COR-L47 (cell line): ENCODE measurements at regions not wholly inside any gene's neighbourhood (a gene's known extent, or its start where the extent isn't known, plus 50 kb on each side); places are given as distances from the start of the nearest gene placed in this dataset.

Experiments used
- DNase-seq: peaks from one replicate; lab custom pipeline; 2025; lab: John Stamatoyannopoulos, UW

DNA sequence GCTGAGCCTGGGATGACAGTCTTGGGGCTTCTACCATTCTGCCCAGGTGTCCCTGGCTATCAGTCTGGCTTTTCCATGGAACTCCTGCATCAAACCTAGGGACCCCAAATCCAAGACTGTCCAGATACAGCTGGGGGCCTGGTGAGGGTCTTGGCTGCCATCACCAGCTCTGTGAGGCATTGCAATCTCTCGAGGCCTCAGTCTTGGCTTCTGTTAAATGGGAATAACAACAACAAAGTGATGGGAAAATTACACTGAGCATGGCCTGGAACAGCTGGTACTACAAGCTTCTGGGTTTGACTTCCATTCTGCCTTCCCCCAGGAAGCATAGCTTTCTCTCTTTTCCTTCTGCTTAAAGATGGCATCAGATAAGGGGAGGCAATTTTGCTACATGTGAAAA lies 50.0 kb upstream of the LCTL start:
- no peak for DNase-seq

DNA sequence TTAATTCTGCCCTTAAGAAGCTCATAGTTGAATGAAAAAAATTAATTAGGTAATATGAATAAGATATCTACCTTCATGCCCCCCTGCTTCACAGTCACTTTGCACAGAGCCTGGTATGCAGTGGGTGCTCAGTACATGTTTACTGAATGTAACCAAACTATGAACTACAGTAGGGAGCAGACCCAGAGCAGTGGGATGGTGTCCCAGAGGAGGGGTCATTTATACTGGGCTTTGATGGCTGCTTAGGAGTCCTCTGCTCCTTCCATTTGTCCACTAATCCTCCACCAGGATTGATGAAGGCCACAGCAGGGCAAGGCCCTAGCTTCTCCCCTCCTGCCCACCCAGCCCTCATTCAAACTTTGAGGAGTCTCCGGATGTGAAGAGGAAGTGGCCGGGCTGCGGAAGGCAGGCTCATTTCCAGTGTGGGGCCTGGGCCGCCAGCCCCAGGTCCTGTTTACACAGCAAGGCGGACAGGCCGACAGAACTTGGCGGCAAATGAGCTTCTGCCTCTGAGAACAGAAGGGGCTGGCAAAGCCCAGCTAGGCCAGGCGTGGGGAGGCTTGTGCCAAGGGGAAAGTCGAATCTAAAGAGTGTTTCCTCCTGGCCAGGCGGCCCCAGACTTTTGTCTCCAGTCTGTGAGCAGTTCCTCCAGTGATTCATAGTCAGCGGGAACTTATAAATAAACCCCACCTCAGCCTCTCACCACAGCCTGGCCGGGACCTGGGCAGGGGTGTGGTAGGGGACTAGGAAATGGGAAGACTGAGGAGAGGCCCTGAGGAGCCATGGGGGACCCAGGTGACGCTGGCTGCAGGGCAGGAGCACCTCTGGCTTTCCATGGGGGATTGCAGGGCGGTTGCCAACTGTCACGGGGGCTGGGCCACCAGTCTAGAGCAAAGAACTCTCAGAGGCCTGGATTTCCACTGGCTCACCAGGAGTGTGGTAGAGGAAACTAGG lies 51.6 kb upstream of the LCTL start:
- no peak for DNase-seq

DNA sequence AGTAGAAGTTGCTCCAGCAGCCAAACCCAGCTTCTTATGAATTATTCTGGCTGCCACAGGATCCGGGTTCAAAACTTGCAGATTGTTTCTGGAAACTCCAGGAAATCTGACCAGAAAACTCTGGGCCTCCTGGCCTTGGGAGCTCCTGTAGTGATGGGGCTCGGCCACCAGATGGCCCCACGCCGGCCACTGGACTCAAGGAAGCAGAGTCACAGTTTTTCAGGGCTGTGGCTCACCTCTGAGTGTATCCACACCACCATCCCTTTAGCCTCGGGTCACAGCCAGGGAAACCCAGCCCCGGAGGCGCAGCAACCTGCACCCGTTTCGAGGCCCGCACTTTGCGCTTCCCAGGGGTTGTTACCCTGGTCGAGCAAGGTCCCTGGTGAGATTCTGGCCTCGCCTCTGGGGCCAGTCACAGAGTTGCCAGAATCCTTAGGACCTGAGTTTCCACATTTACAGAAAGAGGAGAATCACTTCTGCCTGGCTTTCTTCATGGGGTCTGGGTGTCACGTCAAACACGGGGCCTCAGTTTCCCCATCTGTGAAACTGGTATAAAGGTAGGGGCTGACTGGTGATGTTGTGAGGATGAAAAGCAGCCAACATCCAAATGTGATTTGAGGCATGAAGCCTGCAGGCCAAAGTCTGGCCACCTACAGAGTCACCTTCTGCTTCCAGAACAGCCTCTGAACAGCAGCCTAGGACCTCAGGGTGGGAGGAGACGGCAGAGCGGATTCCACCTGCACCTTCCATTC lies 53.5 kb upstream of the LCTL start:
- peak; percentile 52 for DNase-seq

DNA sequence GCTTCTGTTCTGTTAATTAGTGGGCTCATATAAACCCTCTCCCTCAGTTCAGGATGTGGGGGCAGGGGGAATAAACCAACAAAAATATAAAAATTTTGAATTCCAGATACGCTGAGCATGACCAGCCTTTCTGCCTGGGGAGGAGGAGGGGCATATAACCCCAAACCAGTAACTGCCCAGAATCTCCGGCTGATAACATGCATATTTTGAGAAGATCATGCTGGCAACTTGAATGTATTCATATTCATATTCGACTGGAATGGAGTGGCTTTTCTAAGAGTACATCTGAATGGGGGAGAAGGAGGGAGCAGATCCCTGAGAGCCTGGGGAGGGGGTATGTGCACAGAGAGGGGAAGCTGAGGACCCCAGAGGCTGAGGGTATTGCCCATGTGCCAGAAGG lies 54.5 kb upstream of the LCTL start:
- DNase-seq = no peak

DNA sequence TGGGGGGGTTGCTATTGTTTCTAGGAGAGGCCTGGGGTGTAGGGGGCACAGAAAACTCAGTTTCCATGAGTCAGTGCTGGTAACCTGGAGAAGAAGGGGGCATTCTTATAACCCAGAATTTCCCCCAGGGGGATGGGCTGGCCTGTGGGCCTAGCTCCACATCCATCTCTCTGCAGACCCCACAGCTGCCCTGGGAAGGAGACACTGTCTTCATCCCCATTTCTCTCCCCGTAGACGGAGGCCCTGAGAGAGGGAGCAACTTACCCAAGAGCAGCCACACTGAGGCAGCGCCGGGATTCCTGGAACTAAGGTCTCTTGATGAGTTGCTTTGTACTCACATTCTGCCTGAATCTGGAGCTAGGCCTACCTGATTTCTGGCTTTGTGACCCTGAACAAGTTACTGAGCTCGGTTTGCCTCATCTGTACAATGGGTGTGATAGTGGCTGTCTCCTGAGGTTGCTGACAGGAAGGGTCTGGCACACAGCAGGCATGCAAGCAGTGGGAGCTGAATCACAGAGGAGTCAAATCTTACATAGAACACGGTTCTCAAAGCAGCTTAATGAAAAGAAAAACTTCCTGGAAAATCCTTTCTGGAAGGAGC lies 55.0 kb upstream of the LCTL start:
- no peak for DNase-seq

DNA sequence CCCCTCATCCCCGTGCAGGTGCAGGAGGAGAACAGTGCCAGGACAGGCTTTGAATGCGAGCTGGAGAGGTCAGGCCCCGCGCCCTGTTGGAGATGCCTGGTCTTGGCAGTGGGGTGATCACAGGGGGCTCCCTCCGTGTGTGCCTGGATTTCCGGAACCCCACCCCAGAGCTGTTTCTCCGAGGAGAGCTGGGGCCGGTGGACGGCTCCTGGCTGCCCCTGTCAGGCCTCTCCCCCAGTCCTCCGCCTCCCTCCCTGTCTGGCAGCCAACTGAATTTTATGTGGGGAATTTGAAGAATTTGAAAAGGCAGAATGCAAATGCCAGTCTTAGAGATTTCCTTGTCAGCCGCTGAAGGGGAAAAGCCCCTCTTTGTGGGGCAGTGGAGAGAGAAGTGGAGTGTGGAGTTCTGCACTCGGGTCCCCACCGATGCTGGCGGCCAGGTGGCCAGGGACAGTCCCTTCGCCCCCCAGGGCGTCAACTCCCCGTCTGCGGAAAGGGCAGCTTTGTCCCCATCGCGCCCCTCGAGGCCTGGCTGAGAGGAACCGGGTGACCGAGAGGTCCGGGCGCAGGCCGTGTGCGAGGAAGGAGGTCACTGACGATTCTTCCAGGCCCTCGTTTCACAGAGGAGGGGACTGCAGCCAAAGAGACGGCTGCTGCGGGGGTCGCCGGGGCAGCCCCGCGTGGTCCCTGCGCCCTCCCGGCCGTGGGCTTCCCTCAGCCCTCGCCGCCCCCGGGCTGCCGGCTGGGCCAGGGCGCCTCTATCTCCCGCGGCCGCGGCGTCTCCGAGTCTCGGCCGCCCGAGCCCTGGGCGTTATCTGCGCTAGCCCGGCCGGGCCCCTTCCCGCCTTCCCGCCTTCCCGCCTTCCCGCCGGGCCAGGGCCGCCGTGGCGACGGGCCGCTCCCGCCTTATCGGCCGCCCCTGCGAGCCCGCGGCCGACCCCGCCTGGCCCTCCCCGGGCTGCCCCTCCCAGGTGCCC lies 56.0 kb upstream of the LCTL start:
- no peak for DNase-seq

DNA sequence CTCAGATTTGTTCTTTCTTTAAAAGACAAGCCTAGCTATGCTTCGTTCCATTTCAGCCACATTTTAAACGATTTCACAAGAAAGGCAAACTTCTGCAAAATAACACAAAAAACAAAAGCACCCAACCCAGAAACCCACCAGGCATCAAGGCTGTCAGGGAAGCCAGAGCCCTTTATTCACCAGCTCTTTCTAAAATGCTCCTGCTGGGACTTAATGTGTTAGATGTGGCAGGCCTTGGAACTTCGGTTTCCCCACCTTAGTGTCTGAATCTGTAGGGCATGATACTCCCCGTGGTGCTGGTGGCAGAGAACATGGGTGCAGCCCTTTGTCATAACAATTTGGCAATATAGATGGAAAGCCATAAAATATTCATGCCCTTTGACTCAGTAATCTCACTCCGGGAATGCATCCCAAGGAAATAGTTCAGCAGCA lies 56.8 kb upstream of the LCTL start:
- no peak for DNase-seq

DNA sequence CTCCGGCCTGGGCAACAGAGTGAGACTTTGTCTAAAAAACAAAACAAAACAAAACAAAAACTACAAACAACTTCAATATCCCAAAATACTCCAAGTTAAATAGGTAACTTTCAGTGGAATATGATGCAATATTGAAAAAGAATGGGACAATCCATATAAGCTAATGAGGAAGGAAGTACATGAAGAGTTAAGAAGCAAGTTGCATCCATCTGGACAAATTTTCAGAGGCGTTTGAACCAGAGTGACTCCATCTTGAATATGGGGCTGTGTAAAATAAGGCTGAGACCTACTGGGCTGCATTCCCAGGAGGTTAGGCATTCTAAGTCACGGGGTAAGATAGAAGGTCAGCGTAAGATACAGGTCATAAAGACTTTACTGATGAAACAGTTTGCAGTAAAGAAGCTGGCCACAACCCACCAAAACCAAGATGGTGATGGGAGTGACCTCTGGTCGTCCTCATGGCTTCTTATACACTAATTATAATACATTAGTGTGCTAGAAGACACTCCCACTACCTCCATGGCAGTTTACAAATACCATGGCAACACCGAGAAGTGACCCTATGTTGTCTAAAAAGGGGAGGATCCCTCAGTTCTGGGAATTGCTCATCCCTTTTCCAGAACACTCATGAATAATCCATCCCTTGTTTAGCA lies 58.1 kb upstream of the LCTL start:
- DNase-seq = no peak

DNA sequence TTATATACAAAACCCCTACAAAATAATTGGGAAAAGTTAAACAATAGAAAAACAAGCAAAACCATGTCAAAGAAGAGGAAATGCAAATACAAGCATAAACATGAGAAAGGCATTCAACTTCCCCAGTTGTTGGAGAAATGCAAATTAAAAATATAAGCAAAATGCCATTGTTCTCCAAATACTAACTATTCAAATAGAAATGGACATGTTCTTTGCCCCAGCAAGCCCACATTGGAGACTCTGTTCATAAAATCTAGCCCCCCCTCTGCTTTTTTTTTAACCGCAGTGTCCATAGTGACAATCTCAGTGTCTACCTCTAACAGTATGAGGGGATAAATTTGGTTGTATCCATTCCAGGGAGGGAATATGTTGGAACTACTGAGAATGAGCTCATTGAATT lies 59.7 kb upstream of the LCTL start:
- no peak for DNase-seq

DNA sequence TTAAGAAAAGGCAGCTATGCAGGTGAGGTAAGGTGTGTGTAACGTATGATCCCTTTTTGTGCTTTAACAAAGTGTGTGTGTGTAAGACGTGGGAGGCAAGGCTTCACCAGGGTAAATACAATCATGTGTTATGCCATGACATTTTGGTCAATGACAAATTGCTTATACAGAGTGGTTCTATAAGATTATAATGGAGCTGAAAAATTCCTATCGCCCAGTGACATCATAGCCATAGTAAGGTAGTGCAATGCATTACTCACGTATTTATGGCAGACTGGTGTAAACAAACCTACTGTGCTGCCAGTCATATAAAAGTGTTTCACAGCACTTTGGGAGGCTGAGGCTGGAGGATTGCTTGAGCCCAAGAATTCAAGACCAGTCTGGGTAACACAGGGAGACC lies 60.2 kb upstream of the LCTL start:
- no peak for DNase-seq

DNA sequence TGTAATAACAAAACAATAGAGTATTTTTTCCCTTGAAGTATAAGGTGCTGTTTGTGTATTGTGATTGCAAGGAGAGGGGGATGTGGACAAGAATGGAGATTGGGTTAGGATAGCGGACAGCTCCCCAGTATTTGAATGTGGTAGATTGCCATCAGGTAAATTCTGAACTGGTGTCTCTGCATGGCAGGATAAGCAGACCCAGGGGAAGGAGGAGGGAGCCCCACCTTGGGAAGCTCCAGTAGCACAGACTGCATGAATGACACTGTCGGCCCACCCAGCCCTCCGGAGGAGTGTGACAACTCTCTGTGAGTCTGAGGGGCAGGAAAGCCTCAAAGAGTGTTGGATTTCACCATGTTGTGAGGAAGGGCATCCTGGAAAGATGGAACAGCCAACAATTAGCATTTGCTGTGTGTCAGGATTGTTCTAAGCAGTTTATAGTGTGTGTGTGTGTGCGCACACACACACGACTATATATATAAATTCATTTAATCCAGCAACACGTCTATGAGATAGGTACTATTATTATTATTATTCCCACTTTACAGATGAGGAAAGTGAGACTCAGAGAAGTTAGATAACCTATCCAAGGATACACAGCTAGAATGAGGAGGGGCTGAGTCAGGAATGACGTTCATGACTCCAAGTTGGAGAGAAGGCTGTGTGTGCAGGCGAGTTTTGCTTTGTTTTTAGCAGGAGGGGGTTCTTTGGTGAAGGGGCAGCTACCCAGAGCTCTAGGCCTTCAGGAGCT lies 63.4 kb upstream of the LCTL start:
- no peak for DNase-seq

DNA sequence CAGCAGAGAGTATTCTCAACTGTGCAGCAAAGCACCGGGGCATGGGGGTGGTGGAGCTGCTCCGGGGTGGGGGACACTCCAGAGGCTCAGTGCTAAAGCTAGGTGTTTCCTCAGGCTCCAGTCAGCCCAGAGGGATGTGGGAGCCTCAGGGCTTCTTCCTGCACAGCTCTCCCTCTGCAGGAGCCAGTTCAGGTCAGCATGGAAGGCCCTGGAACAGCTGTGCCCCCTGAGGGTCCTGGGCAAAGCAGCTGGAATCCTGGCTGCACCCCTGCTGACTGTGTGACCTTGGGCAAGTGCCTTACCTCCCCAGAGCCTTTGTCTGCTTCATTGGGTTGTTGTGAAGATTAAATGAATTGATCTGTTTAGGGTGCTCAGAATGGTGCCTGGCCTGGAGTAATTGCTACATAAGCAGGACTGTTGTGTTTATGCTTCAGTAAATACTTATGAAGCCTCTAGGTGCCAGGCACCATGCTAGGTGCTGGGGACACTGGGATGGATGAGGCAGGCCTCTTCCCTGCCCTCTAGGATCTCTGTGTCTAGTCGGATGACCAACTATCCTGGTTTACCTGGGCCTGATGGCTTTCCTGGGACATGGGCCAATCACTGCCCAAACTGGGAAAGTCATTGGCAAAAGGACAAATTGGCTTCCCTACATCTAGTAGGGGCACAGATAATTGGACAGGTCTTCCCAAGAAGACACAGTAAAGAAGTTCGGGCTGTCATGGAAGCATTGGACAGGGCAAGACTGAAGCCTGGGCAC lies 64.2 kb upstream of the LCTL start:
- peak; percentile 72 for DNase-seq

DNA sequence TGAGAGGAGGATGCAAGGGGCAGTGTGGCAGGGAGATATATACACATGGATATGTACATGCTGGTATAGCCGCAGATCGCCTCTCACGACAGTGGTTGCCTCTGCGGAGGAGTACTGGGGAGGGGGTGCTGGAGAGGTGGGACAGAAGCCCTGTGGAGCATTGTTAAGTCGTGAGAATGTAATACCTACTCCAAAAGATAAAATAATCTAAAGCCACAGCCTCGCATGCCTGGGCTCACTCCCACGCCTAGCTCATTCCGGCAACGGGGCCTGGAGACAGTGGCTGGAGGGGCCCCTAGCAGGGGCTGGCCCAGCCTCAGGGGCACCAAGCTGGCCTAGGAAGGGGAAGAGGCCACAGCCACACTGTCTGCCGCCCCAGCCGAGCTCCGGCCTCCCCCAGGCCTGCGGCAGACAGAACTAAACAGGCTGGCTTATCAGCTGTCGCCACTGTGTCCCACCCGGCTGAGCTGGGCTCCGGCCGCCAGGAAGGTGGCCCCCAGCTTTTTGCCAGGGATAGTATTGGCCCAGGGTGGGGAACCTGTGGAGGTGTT lies 65.1 kb upstream of the LCTL start:
- DNase-seq = no peak

DNA sequence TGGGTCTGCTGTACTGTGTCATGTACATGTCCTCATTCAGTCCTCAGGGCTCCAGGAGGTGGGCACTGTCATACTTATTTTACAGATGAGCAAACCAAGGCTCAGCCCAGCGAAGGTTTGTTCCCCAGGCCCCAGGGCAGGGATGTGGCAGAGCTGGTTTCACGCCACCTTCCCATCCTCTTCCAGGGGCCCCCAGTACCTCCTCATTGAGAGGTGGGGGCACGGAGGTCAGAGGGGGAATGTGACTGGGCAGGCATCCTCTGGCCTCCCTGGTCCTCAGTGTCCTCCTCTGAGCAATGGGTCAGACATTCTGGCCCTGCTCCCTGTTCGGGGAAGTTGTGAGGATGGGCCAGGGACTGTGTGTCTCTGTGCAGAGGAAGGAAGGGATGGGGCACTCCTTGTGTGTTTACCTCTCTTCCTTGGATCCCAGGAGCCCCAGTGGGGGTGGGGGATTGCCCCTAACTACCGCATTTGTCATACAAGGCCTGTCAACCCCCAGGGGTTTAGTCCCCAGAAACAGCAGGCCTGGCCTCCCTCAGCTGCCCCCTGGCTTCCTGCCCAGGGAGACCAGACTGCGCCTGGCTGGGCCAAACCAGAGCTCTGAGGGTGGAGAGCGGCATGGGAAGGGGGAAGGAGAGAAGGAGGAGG lies 65.9 kb upstream of the LCTL start:
- DNase-seq = peak; percentile 37

DNA sequence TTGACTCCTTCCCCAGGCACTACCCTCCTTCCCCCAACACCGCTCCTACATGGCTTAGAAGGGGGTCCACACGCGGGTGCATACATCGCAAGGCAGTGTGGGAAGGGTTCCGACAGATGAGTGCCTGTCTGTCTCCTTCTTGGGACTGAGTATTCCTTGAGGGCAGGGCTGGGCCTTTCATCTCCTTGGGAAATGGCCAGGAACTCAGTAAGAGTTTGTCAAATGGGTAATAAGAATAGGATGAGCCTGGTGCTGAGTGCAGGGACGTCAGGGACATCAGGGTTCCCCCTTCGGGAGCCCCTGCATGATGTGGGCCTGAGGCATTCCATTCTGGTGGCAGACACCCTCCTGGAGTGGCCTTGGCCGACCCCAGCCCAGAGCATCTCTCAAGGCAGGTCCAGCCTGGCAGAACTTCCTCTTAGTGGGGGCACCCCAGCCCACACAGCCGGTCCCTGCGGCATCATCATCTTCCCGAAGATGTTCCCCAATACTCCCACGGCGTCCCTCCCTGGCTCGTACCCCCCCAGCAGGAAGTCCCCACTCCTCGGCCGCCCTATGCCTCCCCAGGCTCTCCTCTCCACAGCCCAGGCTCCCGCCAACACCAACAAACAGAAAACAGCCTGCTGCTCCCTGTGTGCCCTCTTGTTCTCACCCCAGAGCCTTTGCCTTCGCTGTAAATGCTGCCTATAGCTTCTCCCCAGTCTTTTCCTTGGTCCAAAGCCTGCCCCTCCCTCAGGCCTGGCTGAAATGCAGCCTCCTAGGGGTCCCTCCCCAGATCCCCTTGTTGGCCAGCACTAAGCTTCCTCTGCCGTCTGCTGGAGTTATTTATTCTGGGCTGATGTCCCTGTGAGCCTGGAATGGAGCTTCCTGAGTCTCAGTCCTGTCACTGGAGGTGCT lies 67.5 kb upstream of the LCTL start:
- DNase-seq = no peak

DNA sequence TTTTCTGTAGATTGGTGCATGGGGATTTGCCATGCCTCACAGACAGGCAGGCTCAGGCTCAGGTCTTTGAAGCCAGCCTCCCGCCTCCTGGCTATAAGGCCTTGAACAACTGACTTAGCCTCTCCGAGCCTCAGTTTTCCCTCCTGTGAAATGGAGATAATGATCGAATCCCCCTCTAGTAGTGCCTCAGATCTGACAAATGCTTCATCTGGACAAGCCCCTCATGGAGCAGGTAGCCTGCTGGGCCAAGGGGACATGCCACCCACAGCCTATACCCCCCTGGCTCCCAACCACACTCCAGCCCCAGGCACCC lies 68.1 kb upstream of the LCTL start:
- DNase-seq = no peak

DNA sequence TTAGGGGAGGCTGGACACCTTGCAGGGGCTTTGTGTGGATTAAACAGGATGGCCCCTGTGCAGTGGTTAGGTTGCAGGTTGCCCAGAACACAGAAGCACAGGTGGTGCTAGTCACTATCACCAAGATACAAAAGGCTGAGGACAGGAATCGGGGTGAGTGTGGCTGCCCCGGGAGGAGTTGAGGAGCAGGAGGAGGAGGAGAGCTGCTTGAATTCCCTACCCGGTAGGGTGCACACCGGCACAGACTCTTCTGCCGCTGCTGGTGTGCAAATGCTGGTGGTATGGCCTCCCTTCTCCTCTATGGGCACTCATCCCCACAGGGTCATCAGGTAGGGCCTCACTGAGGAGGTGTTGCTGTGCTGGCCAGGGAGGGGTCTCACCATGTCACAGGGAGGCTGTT lies 67.5 kb upstream of the SMAD6 start:
- DNase-seq = no peak

DNA sequence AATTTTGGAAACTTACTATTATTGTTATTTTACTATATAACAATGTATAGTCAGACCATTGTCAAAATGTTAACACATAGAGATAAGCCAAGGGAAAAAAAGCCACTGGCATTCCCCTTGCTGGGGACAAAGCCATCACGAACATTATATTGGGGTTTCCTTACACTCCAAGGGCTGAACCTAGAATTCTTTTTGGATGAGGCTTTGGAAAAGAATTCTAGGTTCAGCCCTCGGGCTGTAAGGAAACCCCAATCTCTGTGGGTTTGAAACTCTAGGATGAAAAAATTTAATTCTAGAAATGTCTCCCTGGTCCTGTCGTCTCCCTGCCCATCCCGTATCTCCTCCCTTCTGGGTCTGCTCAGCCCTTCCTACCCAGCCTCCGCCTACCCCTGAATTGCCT lies 67.0 kb upstream of the SMAD6 start:
- no peak for DNase-seq
